A549 (cell line): ENCODE measurements at regions not wholly inside any gene's neighbourhood (a gene's known extent, or its start where the extent isn't known, plus 50 kb on each side); places are given as distances from the start of the nearest gene placed in this dataset.

ENCODE experiments used
- ATAC-seq, 2 experiments: fragments of 200-7000 bp in 1 of 2; fragments of >200 bp in 1 of 2; cut with Nextera tagmentation in 1 of 2; cut with Tn5 transposase in 1 of 2; 3 replicates each; pipeline versions ENCODE4 v1.8.0 to v1.9.1; 2018 to 2020; ENCODE audit warnings: mild to moderate bottlenecking in 1 of 2, moderate library complexity in 1 of 2
- CTCF ChIA-PET: fragments of 300-600 bp; sonication (Branson Sonifier 250); formaldehyde crosslinking; extraction: SDS; loops from one replicate; lab custom pipeline; 2021; ENCODE audit warnings: antibody characterized with exemption, inconsistent platforms; lab: Yijun Ruan, JAX
- POLR2A ChIA-PET: fragments of 350-600 bp; formaldehyde crosslinking; extraction: SDS; loops from one replicate; lab custom pipeline; 2021; ENCODE audit warnings: antibody characterized with exemption, inconsistent platforms; lab: Yijun Ruan, JAX
- DNase-seq, 2 experiments: peaks; one replicate each; pipeline versions ENCODE4 v3.0.0 to v3.0.0-alpha.2; 2011 to 2016; ENCODE audit warnings: low read depth in 1 of 2, low spot score in 1 of 2
- FAIRE-seq: peaks from 2 replicates; lab custom pipeline; 2011; peaks lifted over from hg19 to GRCh38; lab: Jason Lieb, UNC
- H3K27ac ChIP-seq, 2 experiments: fragments of >200 bp; sonication (Bioruptor Twin); formaldehyde crosslinking; 3 replicates each; pipeline ENCODE4 v1.5.1; 2016 to 2017
- H3K4me1 ChIP-seq: fragments of >200 bp; sonication (Bioruptor Twin); formaldehyde crosslinking; 3 replicates; pipeline ENCODE4 v1.6.1; 2016
- H3K4me2 ChIP-seq: fragments of >200 bp; sonication (Bioruptor Twin); formaldehyde crosslinking; 3 replicates; pipeline ENCODE4 v1.6.1; 2016
- H3K4me3 ChIP-seq: fragments of >200 bp; sonication (Bioruptor Twin); formaldehyde crosslinking; 3 replicates; pipeline ENCODE4 v1.5.1; 2016
- H3K9me3 ChIP-seq: fragments of >200 bp; sonication (Bioruptor Twin); formaldehyde crosslinking; 3 replicates; pipeline ENCODE4 v1.6.1; 2016
- CBX8 ChIP-seq: fragments of 200-600 bp; sonication (generic); IDR thresholded peaks from 2 replicates; pipeline ENCODE4 v1.6.1; 2016
- CHD4 ChIP-seq: fragments of 200-600 bp; sonication (generic); IDR thresholded peaks from 2 replicates; pipeline ENCODE4 v1.6.1; 2016; ENCODE audit warnings: antibody characterized with exemption, mild to moderate bottlenecking, borderline replicate concordance
- CTCF ChIP-seq: fragments of >200 bp; sonication (Bioruptor Twin); formaldehyde crosslinking; IDR thresholded peaks from 3 replicates; pipeline ENCODE4 v1.5.1; 2016
- E2F6 ChIP-seq: IDR thresholded peaks from 2 replicates; pipeline ENCODE4 v1.6.1; 2012; ENCODE audit warnings: low read depth, borderline replicate concordance
- ELK1 ChIP-seq: fragments of 150-350 bp; IDR thresholded peaks from 2 replicates; pipeline ENCODE4 v1.6.1; 2014; ENCODE audit warnings: low read depth, mild to moderate bottlenecking, low read length
- ESRRA ChIP-seq: fragments of 150-350 bp; IDR thresholded peaks from 2 replicates; pipeline ENCODE4 v1.6.1; 2014; ENCODE audit warnings: mild to moderate bottlenecking, low read length, borderline replicate concordance
- FOSL2 ChIP-seq, 2 experiments: fragments of 450-650 bp in 1 of 2; fragments of >200 bp in 1 of 2; sonication (Bioruptor Twin) in 1 of 2; formaldehyde crosslinking; IDR thresholded peaks; 2 replicates each; pipeline versions ENCODE4 v1.5.0 to v1.6.1; 2016 to 2020; ENCODE audit warnings: mild to moderate bottlenecking in 1 of 2, moderate library complexity in 1 of 2
- FOXS1 ChIP-seq: fragments of 250-450 bp; sonication (Bioruptor Pico); IDR thresholded peaks from 2 replicates; pipeline ENCODE4 v1.5.0; 2020; ENCODE audit warnings: mild to moderate bottlenecking, moderate library complexity
- GATA3 ChIP-seq: IDR thresholded peaks from 2 replicates; pipeline ENCODE4 v1.6.1; 2012; ENCODE audit warnings: borderline replicate concordance
- HMGXB4 ChIP-seq: fragments of 250-450 bp; sonication (Bioruptor Pico); IDR thresholded peaks from 2 replicates; pipeline ENCODE4 v1.5.0; 2021; ENCODE audit warnings: mild to moderate bottlenecking, moderate library complexity, borderline replicate concordance
- HOXA7 ChIP-seq: fragments of 250-450 bp; sonication (Bioruptor Pico); IDR thresholded peaks from 2 replicates; pipeline ENCODE4 v1.5.0; 2020; ENCODE audit warnings: mild to moderate bottlenecking, moderate library complexity
- HOXB5 ChIP-seq: fragments of 250-450 bp; sonication (Bioruptor Pico); IDR thresholded peaks from 2 replicates; pipeline ENCODE4 v1.5.0; 2020; ENCODE audit warnings: mild to moderate bottlenecking, moderate library complexity
- PBX3 ChIP-seq: IDR thresholded peaks from 2 replicates; pipeline ENCODE4 v1.6.1; 2012
- POLR2AphosphoS2 ChIP-seq: conservative IDR thresholded peaks from 2 replicates; pipeline ENCODE4 v1.6.1; 2012; ENCODE audit warnings: low read length, improper control_type of control experiment, inconsistent platforms
- RAD21 ChIP-seq, 2 experiments: fragments of >200 bp in 1 of 2; sonication (Bioruptor Twin) in 1 of 2; formaldehyde crosslinking in 1 of 2; IDR thresholded peaks in 1 of 2; conservative IDR thresholded peaks in 1 of 2; 2 replicates in 1 of 2; 3 replicates in 1 of 2; pipeline ENCODE4 v1.6.1; 2012 to 2018; ENCODE audit warnings: inconsistent platforms in 1 of 2
- RARB ChIP-seq: fragments of 250-450 bp; sonication (Bioruptor Pico); IDR thresholded peaks from 2 replicates; pipeline ENCODE4 v1.8.0; 2021; ENCODE audit warnings: mild to moderate bottlenecking, moderate library complexity
- REST ChIP-seq: fragments of 200-600 bp; sonication (generic); IDR thresholded peaks from 2 replicates; pipeline ENCODE4 v1.6.1; 2016; ENCODE audit warnings: antibody characterized with exemption, mild to moderate bottlenecking, moderate library complexity
- SREBF2 ChIP-seq: fragments of 450-650 bp; IDR thresholded peaks from 2 replicates; pipeline ENCODE4 v1.6.1; 2014; ENCODE audit warnings: mild to moderate bottlenecking, moderate library complexity
- ZNF302 ChIP-seq: fragments of 250-450 bp; sonication (Bioruptor Pico); IDR thresholded peaks from 2 replicates; pipeline ENCODE4 v1.9.0; 2021; ENCODE audit warnings: inconsistent platforms, mild to moderate bottlenecking, moderate library complexity
- WGBS: methylation state at CpG from one replicate; pipeline ENCODE4 v1.1.6; 2017; ENCODE audit errors: missing lambda C conversion rate; 5-methylcytosine and 5-hydroxymethylcytosine counted together

- TF ChIP-seq CTCF, result peak; percentile 79
Observed at GRCh38 chr3:99172736-99173657, 271.5 kb upstream of the DCBLD2 start (continued).

GRCh38 chr3:99171800-99172199 is 270.3 kb upstream of the DCBLD2 start:
- FAIRE-seq (no peak), DNase-seq (no peak)
- Histone ChIP-seq H3K4me2 (no peak overlapping the region), H3K9me3 (no peaks in the 10 kb centered on the region), H3K4me3 (no peak overlapping the region), H3K27ac (no peak overlapping the region), H3K4me1 (no peaks in the 10 kb centered on the region)
- POLR2A ChIA-PET, result no interaction called here
- CTCF ChIA-PET, result interaction anchor here (1.0 to 4.8 kb wide), 7 partner anchors 8 to 581 kb away, joined by 4 to 39 read pairs (median 14); no protein-coding TSS in a partner anchor
- TF ChIP-seq ELK1 (no peak), SREBF2 (no peak), RARB (CRISPR knock-in tag) (no peak), RAD21 (conservative IDR thresholded peaks at IDR 0.05 in 1 of 2, IDR thresholded peaks at IDR 0.05 in 1 of 2) (no peak), E2F6 (no peak), ESRRA (no peak)
- TF ChIP-seq, all 56 proteins: peak for 0
- no peak for ATAC-seq
- 52% methylated on average over 4 of the region's 4 CpGs for WGBS

- CTCF ChIA-PET, result interaction anchor here (1.4 to 4.8 kb wide), 4 partner anchors 16 to 569 kb away, joined by 4 to 39 read pairs (median 25); no protein-coding TSS in a partner anchor
Observed at GRCh38 chr3:99170867-99171517, 269.5 kb upstream of the DCBLD2 start.

More at GRCh38 chr3:99170867-99171517, 269.5 kb upstream of the DCBLD2 start:
- WGBS, result 58% methylated on average over 6 of the region's 6 CpGs
- H3K4me2 ChIP-seq, result no peak overlapping the region
- no peaks in the 10 kb centered on the region for H3K9me3 ChIP-seq
- FAIRE-seq, result no peak
- no peaks in the 10 kb centered on the region for H3K4me1 ChIP-seq
- TF ChIP-seq FOXS1 (CRISPR knock-in tag) (no peak), E2F6 (no peak), PBX3 (no peak), POLR2AphosphoS2 (no peak), CBX8 (no peak), ZNF302 (CRISPR knock-in tag) (no peak), HMGXB4 (CRISPR knock-in tag) (no peak), HOXA7 (CRISPR knock-in tag) (no peak), FOSL2 (IDR thresholded peaks at IDR 0.05) (no peak), FOSL2 (CRISPR knock-in tag; IDR thresholded peaks at IDR 0.05) (no peak), CHD4 (no peak), REST (no peak), HOXB5 (no peak), GATA3 (no peak)
- TF ChIP-seq, all 56 proteins: peak for 0
- no peak overlapping the region for H3K27ac ChIP-seq
- no peak overlapping the region for H3K4me3 ChIP-seq
- POLR2A ChIA-PET, result no interaction called here
- DNase-seq, result no peak
- ATAC-seq, result no peak
